ENCODE measurements at regions not wholly inside any gene's neighbourhood (a gene's known extent, or its start where the extent isn't known, plus 50 kb on each side); places are given as distances from the start of the nearest gene placed in this dataset.

DNA sequence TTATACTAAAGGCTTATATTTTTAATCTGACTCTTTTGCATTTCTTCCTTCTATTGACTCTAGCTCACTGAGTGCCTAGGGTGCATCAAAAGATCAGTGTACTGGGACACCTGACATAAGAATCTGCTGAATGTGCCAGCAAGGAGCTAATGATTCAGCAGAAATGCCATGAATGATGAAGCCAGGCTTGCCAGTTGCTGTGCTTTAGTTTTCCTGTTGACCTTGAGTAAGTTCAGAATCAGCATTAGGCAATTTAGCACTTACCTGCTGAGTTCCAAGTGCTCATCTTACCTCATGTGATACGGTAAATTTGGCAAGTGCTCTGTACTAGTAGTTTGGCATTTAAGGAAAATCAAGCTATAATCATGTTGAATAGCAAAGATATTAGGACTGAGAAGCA lies 523.2 kb upstream of the B3GALT2 start:
- DNase-seq (ENCODE audit: low spot score), result no peak

GRCh38 chr1:193707271-193708021 lies 521.0 kb upstream of the B3GALT2 start:
- DNase-seq (ENCODE audit: low spot score), result no peak

DNA sequence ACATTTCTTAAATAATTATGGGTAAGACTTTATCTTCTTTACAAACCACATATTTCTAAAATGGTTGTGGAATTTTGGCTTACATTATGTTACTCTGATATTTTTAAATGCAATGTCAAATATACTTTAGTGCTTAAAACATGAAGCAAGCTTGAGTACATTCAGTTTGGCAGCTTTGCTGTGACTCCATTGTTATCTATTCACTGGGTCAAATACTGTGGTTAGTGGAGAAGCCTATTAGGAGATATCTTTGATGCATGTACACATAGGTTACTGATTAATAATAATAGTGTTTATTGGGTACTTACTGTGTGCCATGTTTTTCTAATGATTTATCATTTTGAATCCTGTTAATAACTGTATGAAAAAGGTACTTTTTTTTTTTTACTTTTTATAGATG lies 520.4 kb upstream of the B3GALT2 start:
- DNase-seq (ENCODE audit: low spot score), result no peak

DNA sequence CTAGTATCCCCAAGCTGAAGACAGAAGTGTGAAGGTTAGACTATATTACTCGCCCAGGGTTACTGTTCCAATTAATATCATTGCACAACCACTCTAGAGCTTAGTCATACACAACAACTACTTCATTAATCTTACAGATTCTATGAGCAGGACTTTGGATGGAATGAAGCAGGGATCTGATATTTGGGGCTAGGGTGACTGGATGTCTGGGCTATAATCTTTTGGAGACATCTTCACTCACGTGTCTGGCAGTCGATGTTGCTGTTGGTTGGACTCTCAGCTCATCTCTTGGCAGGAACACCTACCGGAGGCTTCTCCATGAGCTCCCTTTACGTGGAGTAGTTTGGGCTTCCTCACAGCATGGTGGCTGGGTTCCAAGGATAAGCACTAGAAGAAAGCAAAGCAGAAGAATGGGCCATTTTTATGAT lies 519.2 kb upstream of the B3GALT2 start:
- DNase-seq (ENCODE audit: low spot score), result no peak

- DNase-seq (ENCODE audit: low spot score), result no peak
Observed at GRCh38 chr1:193703655-193704054, 517.2 kb upstream of the B3GALT2 start.

DNA sequence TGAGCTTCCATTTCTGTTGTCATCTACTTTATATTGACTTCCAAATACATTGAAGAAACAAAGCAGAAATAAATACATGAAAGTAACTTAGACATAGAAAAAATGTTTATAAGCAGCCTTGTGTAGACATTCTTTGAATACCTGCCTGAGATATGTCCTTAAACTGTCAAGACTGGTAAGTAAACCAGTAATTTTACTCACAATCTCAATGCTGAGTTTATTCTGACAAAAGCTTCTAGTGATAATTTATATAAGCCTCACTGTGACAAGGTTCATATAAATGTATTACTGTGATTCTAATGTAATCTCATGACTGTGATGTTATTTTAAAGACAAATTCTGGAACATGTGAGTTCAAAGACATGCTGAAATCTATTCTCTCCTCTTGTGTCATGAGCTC lies 516.7 kb upstream of the B3GALT2 start:
- DNase-seq (ENCODE audit: low spot score), result no peak

GRCh38 chr1:193701759-193702158 lies 515.3 kb upstream of the B3GALT2 start:
- DNase-seq (ENCODE audit: low spot score), result no peak

DNA sequence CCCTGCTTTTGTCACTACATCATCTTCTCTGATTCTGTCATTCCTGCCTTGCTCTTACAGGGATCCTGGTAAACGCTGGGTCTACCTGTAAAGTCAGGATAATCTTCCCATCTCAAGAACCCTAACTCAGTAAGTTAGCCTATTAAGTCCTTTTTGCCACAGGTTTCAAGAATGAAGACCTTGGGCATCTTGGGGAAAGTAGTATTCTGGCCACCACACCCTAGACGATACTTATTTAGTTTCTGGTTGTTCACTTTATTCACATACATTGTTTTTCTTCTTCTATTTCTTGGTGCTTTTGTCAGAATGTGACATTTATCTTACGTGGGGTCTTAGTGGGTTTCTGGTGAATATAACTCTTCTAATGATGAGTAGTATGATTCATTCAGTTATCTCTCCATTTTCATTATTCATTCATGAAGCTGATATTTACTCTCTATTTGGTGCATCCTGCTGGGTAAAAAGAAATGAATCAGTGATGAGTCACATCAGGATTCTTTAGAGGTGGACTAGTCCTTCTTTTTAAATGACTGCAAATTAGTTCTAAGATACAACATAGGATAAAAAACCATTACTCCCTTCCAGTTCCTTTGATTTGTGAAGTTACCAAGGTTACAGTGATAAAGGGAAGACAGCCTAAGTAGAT lies 514.4 kb upstream of the B3GALT2 start:
- DNase-seq (ENCODE audit: low spot score), result no peak

GRCh38 chr1:193699261-193699660 lies 512.8 kb upstream of the B3GALT2 start:
- DNase-seq (ENCODE audit: low spot score), result no peak

- no peak for DNase-seq (ENCODE audit: low spot score)
Observed at GRCh38 chr1:193697776-193698175, 511.4 kb upstream of the B3GALT2 start.

GRCh38 chr1:193697115-193697762 lies 510.8 kb upstream of the B3GALT2 start:
- DNase-seq (ENCODE audit: low spot score), result no peak

GRCh38 chr1:193694741-193695140 lies 508.3 kb upstream of the B3GALT2 start:
- DNase-seq (ENCODE audit: low spot score), result no peak

DNA sequence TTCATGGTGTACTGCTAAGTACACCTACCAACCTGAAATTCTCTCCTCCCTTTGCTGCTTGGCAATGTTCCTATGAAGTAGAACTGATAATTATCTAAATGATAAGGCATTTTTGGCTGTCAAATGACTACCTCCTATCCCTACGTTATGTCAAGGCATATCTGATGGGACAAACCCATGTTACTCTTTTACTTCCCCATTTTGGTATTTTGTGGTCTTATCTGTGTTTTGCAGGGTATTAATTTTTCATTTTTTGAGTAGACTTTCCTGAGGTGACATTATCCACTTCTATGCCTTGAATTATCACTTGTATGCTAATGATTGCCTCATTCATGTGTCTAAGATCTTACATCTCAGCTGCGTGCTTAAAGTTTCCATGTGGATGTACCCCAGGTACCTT lies 499.6 kb upstream of the B3GALT2 start:
- DNase-seq (ENCODE audit: low spot score), result no peak

DNA sequence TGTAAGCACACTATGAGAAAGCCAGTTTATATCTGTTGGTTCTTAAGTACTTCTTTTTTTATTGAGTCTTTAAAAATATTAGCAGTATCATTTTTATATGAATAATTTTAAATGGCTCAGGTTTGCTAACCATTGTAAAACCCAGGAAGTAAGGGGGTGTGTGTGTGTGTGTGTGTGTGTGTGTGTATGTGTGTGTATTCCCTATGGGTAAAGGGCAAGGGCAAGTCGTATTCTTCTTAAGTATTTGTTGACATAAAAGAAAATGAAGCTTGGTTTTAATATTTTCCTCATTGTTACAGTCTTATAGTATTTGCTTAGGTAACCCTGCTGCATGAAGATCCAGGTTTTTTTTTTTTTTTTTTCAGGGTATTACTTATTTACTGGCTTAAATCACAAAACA lies 495.0 kb upstream of the B3GALT2 start:
- no peak for DNase-seq (ENCODE audit: low spot score)

DNA sequence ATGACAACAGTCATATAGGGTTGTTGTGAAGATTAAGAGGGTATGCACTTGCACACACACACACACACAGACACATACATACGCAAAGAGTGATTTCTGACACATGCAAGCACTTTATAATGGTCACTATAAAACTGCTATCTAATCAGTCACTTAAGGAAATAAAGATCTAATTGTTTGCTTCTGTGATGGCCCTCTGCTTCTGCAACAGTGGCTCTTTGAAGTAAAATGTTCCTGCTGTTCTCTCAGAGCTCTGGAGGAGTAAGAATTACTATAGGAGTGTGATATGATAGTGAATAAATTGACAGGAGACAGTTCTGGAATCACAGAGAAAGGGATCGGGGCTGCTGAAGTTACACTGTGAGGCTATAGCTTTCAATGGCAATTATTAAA lies 494.5 kb upstream of the B3GALT2 start:
- no peak for DNase-seq (ENCODE audit: low spot score)

- DNase-seq (ENCODE audit: low spot score), result no peak
Observed at GRCh38 chr1:193680247-193680923, 494.0 kb upstream of the B3GALT2 start.

- DNase-seq (ENCODE audit: low spot score), result no peak
Observed at GRCh38 chr1:193677874-193678273, 491.5 kb upstream of the B3GALT2 start.

GRCh38 chr1:193676996-193677549 lies 490.7 kb upstream of the B3GALT2 start:
- DNase-seq (ENCODE audit: low spot score), result no peak

DNA sequence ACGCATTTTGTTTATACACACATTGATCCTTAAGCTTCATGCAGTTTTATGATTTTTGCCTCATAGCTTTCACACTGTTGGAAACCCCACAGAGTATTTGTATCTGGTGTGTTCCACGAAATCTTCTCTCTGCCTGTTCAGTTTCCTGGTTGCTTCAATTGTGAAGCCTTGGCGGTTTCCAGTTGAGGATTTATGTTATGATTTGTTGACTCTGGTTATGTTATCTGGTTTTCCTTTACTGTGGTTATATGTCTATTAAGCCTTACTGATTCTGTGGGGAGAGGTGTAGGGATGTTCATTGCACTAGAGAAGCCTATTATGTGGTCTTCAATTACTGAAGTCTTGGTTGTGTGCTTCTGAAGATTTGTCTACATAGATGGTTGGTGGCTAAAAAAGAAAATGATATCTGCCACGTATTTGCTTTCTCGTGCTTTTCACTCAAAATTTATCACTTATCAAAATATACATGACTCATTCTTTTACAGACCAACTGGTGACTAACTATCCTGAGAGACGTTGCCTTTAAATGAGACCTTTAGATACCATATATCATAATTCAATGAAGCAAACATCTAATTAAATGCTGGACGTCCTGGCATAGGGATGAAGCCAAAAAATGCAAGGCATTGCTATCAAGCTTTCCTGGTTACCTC lies 488.0 kb upstream of the B3GALT2 start:
- no peak for DNase-seq (ENCODE audit: low spot score)

DNA sequence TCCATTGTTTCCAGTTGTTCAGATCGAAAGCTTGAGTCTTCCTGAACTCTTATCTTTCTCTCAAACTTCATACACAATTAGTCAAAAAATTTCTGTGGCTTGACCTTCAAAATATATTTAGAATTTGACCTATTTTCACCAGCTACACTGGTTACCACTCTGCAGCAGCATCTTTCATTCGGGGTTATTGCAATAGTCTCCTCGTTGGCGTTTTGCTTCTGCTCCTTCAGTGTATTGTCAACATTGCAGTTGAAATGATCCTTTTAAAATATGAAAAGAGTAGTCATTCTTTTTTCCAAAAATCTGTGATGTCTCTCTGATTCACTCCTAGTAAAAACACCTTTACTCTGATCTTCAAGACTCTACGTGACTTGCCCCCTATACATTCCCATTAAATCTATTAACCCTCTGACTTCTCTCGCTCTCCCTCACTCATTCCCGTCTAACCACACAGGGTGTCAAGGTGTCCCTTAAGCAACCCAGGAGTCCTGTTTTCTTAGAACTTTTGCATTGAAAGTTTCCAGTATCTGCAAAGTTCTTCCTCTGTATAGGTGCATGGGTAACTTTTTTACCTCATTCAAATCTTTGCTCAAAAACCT lies 480.2 kb upstream of the B3GALT2 start:
- DNase-seq (ENCODE audit: low spot score), result no peak

DNA sequence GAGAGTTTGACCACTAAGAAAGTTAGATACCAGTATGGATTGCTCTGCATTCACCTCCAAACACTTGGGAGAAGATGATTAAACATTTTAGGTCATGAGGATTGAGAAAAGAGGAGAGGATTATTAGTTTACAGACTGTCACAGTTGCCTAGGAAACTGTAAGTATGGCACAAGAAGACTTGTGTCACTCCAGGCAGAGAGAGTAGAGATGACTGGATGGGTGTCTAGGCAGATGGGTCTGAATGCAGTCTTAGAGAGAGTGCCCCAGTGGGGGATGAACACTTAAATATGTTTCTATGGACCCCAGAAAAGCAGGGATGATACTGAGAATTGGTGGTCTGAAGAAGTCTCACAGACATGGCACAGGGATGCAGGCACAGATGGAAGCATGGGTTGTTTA lies 477.6 kb upstream of the B3GALT2 start:
- no peak for DNase-seq (ENCODE audit: low spot score)

DNA sequence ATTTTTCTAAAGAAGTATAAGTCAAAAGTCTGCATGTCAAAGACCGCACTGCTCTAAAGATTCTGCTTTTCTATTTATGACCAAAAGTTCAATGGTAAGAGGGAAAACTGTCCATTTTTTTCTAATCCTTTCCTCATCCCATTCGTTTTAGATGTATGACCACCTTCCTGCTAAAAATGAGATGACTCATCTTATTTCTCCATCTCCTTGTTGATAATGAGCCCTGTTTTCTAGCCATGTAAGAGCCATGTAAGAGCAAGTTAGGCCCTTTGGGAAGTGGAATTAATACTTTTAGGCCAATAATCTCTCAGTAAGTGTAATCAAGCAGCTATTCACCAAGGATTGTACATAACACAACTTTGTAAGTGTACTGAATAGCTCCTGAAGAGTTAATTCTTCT lies 475.6 kb upstream of the B3GALT2 start:
- DNase-seq (ENCODE audit: low spot score), result no peak
